Head of caudate nucleus (tissue), 42 donors: ENCODE measurements at regions not wholly inside any gene's neighbourhood (a gene's known extent, or its start where the extent isn't known, plus 50 kb on each side); places are given as distances from the start of the nearest gene placed in this dataset.
"Not testable (repeated sequence)": the region's sequence is repeated elsewhere in the genome, so short reads cannot be mapped to it uniquely, and the experiment has no call there.

Experiments used
- DNase-seq, 42 donors: peaks; one replicate each; pipeline versions ENCODE4 v3.0.0 to v3.0.0-alpha.2; 2020 to 2021; ENCODE audit warnings: mixed read lengths in 7 of 42
- intact Hi-C: fragments of 100-400 bp; cut with DNase I; formaldehyde crosslinking; loops from one replicate; pipeline ENCODE4 v1.15.0; 2022

- no peak for DNase-seq
- intact Hi-C loops: no loop called here
These were observed 819.3 kb upstream of the PCDH20 start for GRCh38 chr13:62234780-62235440.

- intact Hi-C loops: no loop called here
- DNase-seq: no peak
These were observed 795.3 kb upstream of the PCDH20 start for GRCh38 chr13:62210951-62211350.

GRCh38 chr13:62209529-62209928 lies 793.9 kb upstream of the PCDH20 start:
- intact Hi-C loops: no loop called here
- no peak for DNase-seq

GRCh38 chr13:62207388-62207787 lies 791.7 kb upstream of the PCDH20 start:
- no peak for DNase-seq
- intact Hi-C loops: no loop called here

- intact Hi-C loops: no loop called here
These were observed 790.5 kb upstream of the PCDH20 start for GRCh38 chr13:62206165-62206564.

GRCh38 chr13:62205273-62205672 lies 789.6 kb upstream of the PCDH20 start:
- intact Hi-C loops: no loop called here

More at GRCh38 chr13:62206165-62206564, 790.5 kb upstream of the PCDH20 start:
- DNase-seq: no peak

GRCh38 chr13:62194371-62194770 lies 778.7 kb upstream of the PCDH20 start:
- intact Hi-C loops: no loop called here
- DNase-seq: no peak

More at GRCh38 chr13:62205273-62205672, 789.6 kb upstream of the PCDH20 start:
- DNase-seq: no peak

- no peak for DNase-seq
- intact Hi-C loops: no loop called here
These were observed 778.3 kb upstream of the PCDH20 start for GRCh38 chr13:62193919-62194318.

- intact Hi-C loops: no loop called here
- no peak for DNase-seq
These were observed 770.1 kb upstream of the PCDH20 start for GRCh38 chr13:62185631-62186255.

- intact Hi-C loops: no loop called here
- DNase-seq: no peak
These were observed 760.4 kb upstream of the PCDH20 start for GRCh38 chr13:62176051-62176450.

- DNase-seq: no peak
- intact Hi-C loops: no loop called here
These were observed 758.3 kb upstream of the PCDH20 start for GRCh38 chr13:62173958-62174357.

GRCh38 chr13:62171697-62172096 lies 756.0 kb upstream of the PCDH20 start:
- no peak for DNase-seq
- intact Hi-C loops: no loop called here

GRCh38 chr13:62168891-62169290 lies 753.2 kb upstream of the PCDH20 start:
- DNase-seq: no peak
- intact Hi-C loops: no loop called here

GRCh38 chr13:62167650-62168172 lies 752.1 kb upstream of the PCDH20 start:
- intact Hi-C loops: no loop called here
- no peak for DNase-seq

GRCh38 chr13:62162860-62163259 lies 747.2 kb upstream of the PCDH20 start:
- DNase-seq: no peak
- intact Hi-C loops: no loop called here

GRCh38 chr13:62158520-62158919 lies 742.9 kb upstream of the PCDH20 start:
- DNase-seq: no peak
- intact Hi-C loops: no loop called here

GRCh38 chr13:62151724-62152123 lies 736.1 kb upstream of the PCDH20 start:
- intact Hi-C loops, DNase-seq: not testable (repeated sequence)

GRCh38 chr13:62142048-62142447 lies 726.4 kb upstream of the PCDH20 start:
- DNase-seq: no peak
- intact Hi-C loops: no loop called here

- DNase-seq: no peak
- intact Hi-C loops: no loop called here
These were observed 723.9 kb upstream of the PCDH20 start for GRCh38 chr13:62139597-62139996.

GRCh38 chr13:62137629-62138405 lies 722.2 kb upstream of the PCDH20 start:
- intact Hi-C loops: no loop called here
- DNase-seq: no peak
